Eye (tissue), 1 donor: ENCODE measurements at regions not wholly inside any gene's neighbourhood (a gene's known extent, or its start where the extent isn't known, plus 50 kb on each side); places are given as distances from the start of the nearest gene placed in this dataset.
"Not testable (repeated sequence)": the region's sequence is repeated elsewhere in the genome, so short reads cannot be mapped to it uniquely, and the experiment has no call there.

Experiments used
- DNase-seq: peaks from one replicate; pipeline ENCODE4 v3.0.0-alpha.2; 2015

DNA sequence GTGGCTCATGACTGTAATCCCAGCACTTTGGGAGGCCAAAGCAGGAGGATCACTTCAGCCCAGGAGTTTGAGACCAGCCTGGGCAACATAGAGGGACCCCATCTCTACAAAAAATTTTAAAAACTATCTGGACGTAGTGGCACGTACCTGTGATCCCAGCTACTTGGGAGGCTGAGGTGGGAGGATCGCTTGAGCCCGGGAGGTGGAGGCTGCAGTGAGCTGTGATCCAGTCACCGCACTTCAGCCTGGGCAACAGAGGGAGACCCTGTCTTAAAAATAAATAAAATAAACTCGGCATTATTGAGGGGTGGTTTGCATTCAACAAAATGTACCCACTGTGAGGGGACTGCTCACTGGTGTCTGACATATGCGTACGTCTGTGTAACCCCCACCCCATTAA is 79.5 kb upstream of the GSE1 start:
- DNase-seq, result not testable (repeated sequence)

DNA sequence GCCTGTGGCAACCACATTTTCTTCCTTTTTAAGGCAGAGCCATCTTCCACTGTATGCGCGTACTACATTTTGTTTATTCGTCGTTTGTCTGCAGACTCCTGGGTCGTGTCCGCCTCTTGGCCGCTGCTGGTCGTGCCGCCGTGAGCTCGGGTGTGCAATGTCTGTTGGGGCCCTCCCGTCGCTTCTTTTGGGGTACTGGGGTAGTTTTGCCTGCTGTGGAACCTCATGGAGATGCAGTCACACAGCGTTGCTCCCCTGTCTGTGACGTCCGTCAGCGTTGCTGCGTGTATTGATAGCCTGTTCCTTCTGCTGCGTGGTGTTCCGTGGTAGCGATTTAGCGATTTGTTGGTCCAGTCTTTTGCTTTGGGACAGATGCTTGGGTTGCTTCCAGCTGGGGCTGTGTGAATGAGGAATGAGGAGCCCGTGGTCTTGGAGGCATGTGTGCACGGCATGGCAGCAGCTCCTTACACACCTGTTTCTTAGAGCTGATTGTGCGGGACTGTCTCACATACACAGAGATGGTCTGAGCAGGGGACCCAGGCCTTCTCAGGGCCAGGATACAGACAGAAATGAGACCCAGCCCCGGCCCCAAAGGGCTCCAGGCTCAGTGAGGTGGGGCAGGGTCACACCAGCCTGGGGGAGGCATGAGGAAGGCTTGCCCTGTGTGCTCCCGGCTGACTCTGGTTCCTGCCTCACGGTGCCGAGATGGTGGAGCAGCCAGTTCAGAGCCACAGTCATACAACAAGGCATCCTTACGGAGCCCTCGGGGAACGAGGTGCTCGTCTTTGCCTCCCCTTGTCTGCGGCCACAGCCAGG is 78.4 kb upstream of the GSE1 start:
- no peak for DNase-seq

DNA sequence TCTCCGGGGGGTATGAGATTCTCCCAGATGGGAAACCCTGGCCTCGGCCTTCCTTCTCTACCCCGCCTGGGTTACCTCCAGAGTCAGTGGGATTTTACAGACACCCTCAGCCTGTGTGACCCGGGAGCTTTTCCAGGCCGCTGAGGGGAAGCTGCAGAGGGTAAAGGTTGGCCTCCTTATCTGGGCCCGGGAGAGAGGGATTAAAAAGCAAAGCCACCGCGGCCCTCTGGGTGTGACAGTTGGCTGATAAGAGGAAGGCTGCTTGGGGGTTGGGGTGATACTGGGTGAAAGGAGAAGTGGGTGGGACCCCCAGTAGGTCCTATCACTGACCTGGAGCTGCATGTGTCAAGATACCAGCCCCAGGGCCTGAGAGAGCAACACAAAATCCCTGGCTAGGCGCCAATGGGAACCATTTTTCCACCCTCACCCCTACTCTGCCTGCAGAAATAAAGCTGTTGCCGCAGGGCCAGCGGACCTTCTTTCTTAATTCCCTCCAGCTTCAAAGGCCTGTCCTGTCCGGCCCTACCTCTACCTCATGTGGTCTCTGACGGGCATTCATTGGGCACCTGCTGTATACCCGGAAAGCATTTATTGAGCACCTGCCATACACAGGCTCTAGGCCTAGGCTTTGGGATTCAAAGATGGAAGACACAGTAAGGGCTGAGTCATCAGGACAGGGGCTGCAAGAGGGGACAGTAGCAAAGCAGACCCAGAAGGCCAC is 77.6 kb upstream of the GSE1 start:
- no peak for DNase-seq

DNA sequence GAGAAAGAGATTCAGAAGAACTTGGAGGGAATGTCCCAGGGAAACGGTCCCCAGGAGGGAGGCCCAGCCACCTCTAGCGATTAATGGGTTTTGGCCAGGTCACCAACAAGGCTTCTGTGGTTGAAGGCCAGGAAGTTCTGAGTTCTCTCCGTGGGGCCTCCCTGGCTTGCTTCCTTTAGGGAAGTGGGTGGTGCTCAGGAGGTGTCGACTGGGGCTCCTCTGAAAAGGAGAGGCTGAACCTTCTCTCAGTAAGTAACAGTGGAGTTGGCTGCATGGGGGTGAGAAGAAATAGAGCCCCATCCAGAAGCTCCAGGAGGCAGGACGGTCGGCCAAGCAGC is 77.1 kb upstream of the GSE1 start:
- no peak for DNase-seq

DNA sequence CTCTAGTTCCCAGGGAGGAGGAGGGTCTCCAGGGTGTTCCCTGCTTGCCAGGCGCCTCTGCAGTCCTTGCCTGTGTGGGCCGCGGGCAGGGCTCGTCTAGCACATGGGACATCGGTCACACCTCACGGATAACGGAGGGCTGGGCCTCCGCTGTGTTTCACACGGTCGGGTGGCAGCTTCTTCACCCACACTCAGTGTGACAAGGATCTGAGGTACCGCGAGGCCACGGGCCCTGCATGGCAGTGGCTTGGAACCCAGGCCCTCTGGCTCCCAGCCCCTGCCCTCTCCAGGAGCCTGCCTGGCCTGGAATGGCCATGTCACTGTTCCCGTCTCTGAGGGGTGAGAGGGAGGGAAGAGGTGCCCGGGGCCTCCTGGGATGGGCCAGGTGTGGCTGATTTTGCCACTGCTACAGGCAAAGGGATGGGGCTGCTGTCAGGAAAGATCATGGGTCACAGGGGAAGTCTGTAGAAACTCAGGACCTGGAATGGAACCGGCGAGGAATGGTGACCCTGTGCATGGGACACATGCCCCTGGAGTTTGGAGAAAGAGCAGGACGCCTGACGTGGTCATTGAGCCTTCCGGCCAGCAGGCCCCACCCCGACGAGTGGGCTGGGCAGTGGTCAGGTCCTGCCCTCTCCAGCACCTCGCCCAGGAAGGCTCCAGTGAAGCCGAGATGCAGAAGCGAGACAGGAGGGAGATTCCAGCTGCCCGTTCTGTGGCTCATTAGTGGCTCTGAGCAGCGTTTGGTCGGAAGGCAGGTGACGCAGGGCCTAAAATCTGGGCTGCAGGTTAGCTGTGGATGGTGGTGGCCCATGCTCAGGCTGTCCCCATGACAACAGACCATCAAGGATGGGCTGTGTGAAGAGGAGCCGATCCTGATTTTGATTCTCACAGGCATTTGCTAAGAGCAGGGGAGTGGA is 76.5 kb upstream of the GSE1 start:
- no peak for DNase-seq

DNA sequence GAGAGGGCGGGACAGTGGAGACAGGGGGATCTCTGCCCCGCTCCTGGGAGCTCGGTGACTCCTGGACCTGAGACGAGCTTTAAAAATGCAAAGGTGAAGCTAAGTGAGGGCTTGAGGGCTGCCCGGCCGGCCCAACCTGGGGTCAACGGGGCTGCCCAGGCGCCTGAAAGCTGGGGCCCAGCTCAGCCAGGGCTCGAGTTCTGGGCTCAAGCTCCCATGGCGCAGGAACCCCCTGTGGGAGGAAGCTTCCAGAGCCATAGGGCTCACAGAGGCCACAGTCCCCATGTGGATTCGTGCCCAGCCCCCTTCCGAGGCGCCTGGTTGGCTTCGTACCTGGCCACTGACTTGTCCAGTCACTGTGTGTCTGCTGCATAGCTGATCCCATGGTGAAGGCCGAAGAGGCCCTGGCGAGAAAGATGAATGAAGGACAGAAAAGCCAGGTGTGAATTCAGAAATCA is 75.8 kb upstream of the GSE1 start:
- DNase-seq, result no peak

DNA sequence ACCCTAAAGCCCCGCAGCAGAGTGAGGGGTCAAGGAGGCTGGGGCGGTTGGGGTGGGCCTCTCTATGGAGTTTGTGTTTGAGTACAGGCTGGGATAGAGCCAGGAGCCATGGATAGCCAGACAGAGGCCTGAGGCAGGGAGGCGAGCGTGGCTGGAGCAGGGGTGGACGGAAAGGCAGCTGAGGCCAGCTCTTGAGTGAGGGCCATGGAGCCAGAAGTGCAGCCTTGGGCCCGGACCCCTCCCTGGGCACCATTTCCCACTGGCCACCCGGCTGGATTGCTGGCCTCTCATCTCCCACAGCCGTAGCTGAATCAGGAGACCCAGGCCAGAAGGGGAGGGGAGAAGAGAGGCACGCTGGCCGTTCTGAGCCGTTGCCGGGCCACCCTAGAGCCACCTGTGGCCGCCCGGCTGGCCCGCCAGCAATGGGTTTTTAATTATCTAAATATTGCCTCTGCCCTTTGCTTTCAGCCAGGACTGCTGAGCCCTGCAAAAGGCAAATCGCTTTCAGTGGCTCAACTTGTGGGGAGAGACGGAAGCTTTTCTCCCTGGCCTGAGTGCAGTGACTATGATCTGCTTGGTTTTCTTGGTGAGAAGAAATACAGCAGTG is 75.2 kb upstream of the GSE1 start:
- DNase-seq, result no peak

DNA sequence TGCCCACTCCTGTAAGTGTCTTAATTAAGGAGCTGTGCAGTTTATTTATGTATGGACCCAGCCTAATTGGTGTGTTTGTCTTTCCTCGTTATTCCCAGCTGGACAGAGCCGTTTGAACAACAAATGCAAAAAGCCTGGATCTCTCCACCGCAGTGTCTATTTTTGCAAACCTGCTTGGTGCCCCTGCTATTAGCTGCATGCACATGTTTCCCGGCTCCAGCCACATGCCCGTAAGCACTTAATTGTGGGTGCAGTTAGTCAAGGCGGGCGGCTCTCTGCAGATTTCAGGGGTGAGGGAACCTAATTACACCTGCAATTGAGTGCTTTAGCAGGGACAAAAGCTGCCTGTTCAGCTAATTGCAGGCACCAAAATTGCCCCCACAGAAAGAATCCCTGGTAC is 74.0 kb upstream of the GSE1 start:
- DNase-seq, result no peak

DNA sequence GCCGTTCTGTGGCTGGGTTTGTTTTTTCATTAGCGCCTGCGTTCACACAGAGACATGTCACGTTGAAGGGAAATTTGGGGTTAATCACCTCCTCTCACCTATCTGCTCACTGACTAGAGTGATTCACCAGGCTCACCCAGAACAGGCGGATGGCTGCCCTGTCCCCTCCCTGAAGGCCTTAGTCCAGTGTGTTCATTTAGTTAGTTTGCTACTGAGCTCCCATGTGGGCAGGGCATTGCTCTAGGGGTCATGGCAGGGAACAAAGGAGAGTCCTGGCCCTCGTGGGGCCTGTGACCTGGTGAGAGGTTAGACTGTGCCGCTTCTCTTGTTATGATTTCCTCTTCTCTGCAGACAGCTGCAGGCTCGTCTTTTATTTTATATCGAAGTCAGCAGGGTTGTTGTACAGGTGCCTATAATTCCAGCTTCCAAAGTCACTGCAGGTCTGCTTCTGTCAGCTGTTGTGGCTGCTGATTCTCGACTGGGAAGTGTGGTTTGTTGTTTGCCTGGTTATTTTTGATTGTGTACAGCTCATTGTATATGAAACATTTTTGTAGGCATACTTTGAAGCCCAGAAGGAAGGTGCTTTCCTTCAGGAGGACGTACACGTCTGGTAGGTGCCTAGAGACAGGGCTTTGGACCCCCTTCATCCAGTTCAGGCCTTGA is 73.4 kb upstream of the GSE1 start:
- DNase-seq, result no peak

DNA sequence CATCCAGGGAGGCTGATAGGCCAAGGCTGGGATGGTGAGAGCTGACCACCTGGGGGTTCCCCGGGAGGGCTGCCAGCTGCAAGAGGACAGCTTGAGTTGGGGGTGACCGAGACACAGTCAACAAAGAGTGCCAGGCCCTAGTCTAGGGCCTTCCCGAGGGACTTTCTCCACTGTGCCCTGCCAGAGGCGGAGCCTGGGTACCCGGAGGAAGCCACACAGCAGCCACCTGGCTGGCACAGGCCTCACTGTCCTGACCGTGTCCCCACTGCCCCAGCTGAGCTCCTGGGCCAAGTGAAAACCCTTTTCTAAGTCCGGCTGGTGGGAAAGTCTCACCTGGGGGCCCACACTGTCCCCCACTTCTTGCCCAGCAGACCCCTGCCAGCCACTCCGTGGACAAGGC is 71.9 kb upstream of the GSE1 start:
- no peak for DNase-seq

DNA sequence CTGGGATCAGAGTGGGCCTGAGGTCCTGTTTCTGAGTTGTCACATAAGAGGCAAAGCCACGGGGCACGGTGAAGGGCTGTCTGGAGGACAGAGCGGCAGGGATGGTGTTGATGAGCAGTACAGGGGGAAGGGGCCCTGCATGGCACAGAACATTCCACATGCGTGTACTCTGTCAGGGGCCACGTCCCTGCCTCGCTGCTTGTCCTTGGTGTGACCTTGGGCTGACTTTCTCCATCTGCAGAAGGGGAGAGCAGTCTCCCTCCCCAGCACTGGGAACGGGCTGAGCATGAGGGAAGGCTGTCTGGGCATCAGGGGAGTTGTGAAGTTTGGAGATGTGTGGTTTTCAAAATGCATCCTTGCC is 71.5 kb upstream of the GSE1 start:
- DNase-seq, result no peak

DNA sequence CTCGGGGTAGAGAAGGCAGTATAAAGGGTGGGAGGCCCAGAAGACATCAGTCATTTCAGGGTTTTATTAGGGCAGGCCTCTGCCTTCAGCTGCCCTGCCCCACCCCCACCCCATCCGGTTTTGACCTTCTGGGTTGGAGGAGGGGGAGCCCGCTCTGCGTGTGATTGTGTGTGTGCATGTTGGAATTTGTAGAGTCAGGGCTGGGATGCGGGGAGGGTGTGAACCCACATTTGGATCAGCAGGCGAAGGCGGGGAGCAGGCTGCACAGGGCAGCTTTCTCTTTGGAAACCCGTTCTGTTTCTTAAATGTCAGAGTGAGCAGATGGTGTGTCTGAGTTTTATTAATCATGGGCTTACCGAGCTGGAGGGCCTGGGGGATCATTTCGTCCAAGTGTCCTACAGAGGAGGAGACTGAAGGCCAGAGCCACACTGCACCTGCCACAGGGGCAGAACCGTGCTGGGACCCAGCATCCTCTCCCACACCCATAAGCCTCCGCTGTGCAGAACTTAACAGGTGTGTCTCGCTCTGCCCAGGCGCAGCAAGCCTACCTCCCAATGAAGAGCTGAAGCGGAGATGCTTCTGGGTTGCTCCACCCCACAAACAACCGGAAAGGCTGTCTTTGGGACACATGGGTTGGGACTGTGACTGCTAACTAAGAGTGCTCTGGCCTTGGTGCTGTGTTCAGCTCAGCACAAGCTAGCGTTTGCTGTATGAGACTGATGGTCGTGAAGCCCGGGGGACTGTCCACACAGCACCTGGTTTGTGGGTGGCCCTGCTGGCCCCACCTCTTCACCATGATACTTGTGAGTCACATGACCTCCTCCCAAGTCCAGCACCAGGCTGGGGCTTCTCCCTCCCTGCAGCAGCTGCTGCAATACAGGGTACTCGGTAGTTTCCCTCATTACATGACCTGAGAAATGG is 70.9 kb upstream of the GSE1 start:
- DNase-seq, result peak; percentile 66

DNA sequence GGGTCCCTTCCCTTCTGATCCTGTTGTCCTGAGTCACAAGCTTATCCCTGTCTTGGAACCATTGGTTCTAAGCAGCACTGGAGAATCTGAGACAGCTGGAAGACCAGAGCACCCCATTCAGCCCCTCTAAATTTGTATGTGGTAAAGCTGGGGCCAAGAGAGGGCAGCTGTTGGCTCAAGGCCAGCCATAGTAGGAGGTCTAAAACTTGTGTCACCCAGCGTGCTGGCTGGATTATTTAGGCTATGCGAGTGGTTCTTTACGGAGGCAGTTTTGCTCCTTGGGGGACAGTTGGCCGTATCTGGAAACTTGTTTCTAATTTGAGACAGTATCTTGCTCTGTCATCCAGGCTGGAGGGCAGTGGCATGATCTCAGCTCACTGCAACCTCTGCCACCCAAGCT is 69.6 kb upstream of the GSE1 start:
- no peak for DNase-seq

DNA sequence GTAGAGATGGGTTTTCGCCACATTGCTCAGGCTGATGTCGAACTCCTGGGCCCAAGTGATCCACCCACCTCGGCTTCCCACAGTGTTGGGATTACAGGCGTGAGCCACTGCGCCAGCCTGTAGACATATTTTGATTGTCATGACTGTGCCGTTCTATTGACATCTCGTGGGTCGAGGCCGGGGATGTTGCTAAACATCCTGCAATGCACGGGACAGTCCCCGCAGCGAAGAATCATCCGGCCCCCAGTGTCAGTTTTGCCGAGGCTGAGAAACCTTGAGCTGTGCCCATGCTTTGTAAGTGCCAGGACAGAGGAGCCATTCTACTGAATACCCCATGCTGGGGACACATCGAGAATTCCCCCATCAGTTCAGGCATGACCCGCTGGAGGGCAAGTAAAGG is 69.1 kb upstream of the GSE1 start:
- no peak for DNase-seq

DNA sequence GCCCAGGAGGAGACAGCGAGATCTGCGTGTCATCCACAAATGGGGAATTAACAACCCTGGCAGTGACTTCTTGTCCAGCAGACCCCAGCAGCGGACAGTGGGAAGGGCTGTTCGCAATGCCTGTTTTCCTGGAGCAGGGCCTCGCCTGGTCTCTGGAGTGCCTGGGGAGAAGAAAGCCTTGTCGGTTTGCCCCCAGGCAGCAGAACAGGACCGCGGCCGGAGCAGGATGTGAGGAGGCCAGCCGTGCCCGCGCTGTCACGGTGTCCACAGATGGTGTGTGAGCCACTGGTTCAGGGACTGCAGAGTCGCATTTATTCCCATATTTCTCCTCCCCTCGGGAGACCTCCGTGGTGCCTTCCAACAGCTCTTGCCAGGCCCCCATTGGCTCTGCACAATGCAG is 68.5 kb upstream of the GSE1 start:
- DNase-seq, result no peak

DNA sequence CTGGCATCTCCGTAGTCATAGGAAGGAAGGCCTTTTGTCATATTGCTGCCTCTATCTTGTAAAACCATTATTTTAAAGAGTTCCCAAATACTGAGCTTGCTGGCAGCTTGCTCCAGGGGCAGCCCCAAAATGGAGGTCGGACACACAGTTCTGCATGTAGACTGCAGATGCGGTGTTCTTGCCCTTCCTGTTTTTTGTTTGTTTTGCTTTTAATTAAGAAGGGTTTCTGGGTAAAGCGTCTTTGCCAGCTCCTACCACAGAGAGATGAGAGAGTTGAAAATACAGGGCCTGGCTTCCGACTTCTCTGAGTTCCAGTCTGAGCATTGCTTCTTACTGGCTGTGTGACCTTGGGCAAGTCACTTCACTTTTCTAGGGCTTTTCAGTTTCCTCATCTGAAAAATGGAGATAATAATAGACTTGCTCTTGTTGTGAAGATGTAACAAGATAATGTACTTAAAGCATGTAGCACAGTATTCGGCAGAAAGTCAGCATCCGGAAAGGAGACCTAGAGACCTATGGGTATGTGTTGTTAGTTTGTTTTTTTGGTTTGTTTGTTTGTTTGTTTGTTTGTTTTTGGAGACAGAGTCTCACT is 67.8 kb upstream of the GSE1 start:
- no peak for DNase-seq

DNA sequence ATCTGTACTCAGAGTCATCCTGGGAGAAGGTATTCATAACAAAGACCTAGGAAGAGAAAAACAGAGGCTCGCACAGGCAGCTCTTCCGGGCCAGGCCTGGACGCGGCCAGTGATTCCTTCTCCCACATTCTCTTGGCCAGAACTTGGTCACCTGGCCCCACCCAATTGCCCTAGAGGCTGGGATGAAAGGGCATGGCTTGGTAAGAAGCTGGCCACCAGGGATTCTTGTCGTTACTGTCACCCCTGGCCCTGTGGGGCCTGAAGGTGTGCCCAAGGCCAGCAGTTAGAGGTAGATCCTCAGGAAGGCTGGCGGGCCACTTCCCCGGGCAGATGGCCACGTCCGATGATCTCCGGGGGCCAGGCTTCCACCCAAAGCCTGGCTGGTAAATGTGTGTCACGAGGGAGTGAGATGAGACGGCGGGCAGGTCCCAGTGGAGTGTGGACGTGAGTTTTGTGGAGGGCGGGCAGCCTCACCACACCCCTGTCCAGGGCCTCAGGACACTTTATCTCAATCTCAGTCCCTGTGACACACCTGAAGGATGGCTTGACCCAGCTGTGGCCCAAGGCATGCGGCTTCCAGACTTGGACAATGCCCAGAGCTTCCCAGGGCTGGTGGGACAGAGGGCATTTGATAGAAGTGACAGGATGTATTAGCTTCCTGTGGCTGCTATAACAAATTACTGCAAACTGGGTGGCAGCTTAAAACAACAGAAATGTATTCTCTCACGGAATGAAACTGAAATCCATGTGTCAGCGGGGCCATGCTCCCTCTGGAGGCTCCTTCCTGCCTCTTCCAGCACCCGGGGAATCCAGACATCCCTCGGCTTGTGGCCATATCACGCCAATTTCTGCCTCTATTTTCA is 66.3 kb upstream of the GSE1 start:
- DNase-seq, result no peak

DNA sequence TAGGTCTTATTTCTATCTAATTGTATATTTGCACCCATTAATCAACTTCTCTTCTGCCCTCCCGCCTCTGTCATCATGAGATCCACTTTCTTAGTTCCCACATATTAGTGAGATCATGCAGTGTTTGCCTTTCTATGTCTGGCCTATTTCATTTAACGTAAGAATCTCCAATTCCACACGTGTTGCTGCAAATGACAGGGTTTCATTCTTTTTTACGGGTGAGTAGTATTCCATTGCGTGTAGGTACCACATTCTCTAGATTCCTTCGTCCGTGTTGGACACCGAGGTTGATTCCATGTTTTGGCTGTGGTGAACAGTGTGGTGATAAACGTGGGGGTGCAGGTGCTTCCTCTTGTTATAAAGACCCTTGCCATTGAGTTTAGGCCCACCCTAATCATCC is 64.7 kb upstream of the GSE1 start:
- DNase-seq, result no peak

DNA sequence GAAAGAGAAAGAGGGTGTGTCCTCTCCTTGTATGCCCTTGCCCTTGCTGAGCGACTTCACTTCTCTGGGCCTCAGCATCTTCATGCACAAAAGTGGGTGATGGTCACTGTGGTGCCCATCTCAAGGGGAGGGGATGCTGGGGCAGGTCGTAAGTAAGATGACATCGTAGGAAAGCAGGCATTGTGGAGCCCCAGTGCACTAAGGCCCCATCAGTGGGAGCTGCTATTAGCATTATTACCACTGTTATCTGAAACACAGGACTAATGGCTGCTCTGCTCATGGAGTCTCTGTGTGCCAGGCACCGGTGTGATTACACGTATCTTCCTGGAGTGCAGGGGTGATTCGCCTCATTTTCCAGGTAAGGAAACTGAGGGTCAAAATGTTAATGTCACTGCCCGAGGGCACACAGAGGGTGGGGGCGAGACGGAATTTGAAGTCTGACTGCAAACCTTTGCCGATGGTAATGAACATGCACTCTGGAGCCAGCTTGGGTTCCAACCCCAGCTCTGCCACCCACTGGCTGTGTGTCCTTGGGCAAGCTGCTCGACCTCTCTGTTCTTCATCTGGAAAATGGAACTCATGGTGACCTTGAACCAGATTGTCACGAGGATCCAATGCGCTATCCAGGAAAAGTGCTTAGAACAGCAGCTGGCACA is 63.2 kb upstream of the GSE1 start:
- no peak for DNase-seq
